ENCODE measurements at regions not wholly inside any gene's neighbourhood (a gene's known extent, or its start where the extent isn't known, plus 50 kb on each side); places are given as distances from the start of the nearest gene placed in this dataset.

DNA sequence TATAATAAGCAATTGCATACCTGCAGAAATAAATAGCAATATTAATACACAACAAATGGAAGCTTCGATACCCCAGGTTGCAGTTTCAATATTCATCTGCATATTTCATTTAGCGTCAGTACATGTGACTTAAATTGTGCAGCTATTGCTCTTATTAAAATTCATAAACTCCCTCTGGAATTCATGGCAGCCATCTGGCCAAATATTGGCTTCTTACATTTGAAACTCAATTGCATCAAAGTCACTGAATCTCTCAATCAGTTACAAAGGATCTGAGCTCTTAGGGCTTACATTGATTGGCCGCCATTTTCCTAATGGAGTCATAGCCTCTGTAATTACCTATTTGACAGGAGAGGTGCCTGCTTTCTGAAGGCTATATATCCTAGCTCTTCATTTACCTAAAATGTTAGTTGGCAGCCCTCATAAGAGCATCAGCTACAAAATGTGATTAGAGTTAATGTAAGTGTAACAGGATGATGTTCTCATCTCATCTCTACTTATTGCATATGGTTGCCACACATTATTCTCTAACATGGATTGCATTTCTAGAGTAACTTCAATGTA is 453.5 kb downstream of the CAAP1 start:
- Histone ChIP-seq H3K9ac (ENCODE audit: low read depth in 1 of 2, low read length in 2 of 2) (no peak overlapping the region), H3K36me3 (ENCODE audit: control insufficient read depth in 1 of 2, insufficient read depth in 2 of 2, low read length in 2 of 2) (no peaks in the 10 kb centered on the region), H3K27me3 (ENCODE audit: control insufficient read depth in 1 of 2, insufficient read depth in 2 of 2, low read length in 2 of 2) (no peaks in the 10 kb centered on the region)

GRCh38 chr9:26437056-26437711 is 455.4 kb downstream of the CAAP1 start:
- H3K9ac ChIP-seq (ENCODE audit: low read depth in 1 of 2, low read length in 2 of 2): no peak overlapping the region
- H3K27ac ChIP-seq (ENCODE audit: low read depth, low read length): no peak overlapping the region
- no peaks in the 10 kb centered on the region for H3K9me3 ChIP-seq (ENCODE audit: control insufficient read depth in 1 of 2, low read length in 2 of 2)
- H3K4me1 ChIP-seq (ENCODE audit: control insufficient read depth in 1 of 2, insufficient read depth in 2 of 2, low read length in 2 of 2): no peaks in the 10 kb centered on the region
- H3K4me3 ChIP-seq (ENCODE audit: low read depth in 1 of 2, low read length in 2 of 2): no peak overlapping the region
- H3K36me3 ChIP-seq (ENCODE audit: control insufficient read depth in 1 of 2, insufficient read depth in 2 of 2, low read length in 2 of 2): no peaks in the 10 kb centered on the region
- no peaks in the 10 kb centered on the region for H3K27me3 ChIP-seq (ENCODE audit: control insufficient read depth in 1 of 2, insufficient read depth in 2 of 2, low read length in 2 of 2)

More for the DNA sequence above, 453.5 kb downstream of the CAAP1 start:
- Histone ChIP-seq H3K9me3 (ENCODE audit: control insufficient read depth in 1 of 2, low read length in 2 of 2) (no peaks in the 10 kb centered on the region), H3K27ac (ENCODE audit: low read depth, low read length) (no peak overlapping the region), H3K4me3 (ENCODE audit: low read depth in 1 of 2, low read length in 2 of 2) (no peak overlapping the region), H3K4me1 (ENCODE audit: control insufficient read depth in 1 of 2, insufficient read depth in 2 of 2, low read length in 2 of 2) (no peaks in the 10 kb centered on the region)

- Histone ChIP-seq H3K9me3 (ENCODE audit: control insufficient read depth in 1 of 2, low read length in 2 of 2) (no peaks in the 10 kb centered on the region), H3K36me3 (ENCODE audit: control insufficient read depth in 1 of 2, insufficient read depth in 2 of 2, low read length in 2 of 2) (no peaks in the 10 kb centered on the region), H3K27ac (ENCODE audit: low read depth, low read length) (no peak overlapping the region), H3K9ac (ENCODE audit: low read depth in 1 of 2, low read length in 2 of 2) (no peak overlapping the region), H3K27me3 (ENCODE audit: control insufficient read depth in 1 of 2, insufficient read depth in 2 of 2, low read length in 2 of 2) (no peaks in the 10 kb centered on the region), H3K4me3 (ENCODE audit: low read depth in 1 of 2, low read length in 2 of 2) (no peak overlapping the region), H3K4me1 (ENCODE audit: control insufficient read depth in 1 of 2, insufficient read depth in 2 of 2, low read length in 2 of 2) (no peaks in the 10 kb centered on the region)
Observed at GRCh38 chr9:26426551-26427131, 466.0 kb downstream of the CAAP1 start.

DNA sequence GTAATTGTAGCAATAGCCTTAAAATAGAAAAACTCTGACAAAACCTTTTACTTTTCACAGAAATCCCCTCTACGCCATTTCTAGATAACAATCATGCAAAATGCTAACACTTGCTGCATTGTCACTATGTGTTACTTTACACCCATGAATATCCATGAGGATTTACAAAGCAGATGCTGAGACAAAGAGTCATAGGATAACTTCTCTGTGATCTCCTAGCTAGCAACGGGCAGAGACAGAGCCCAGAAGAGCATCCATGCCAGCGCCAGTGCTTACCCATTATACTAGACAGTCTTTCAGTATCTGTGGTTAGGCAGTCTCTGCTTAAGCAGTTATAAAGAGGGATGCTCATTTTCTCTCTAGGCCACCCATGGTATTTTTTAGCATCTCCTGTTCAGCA is 474.1 kb downstream of the CAAP1 start:
- H3K4me3 ChIP-seq (ENCODE audit: low read depth in 1 of 2, low read length in 2 of 2): no peak overlapping the region
- H3K27ac ChIP-seq (ENCODE audit: low read depth, low read length): no peak overlapping the region
- no peaks in the 10 kb centered on the region for H3K9me3 ChIP-seq (ENCODE audit: control insufficient read depth in 1 of 2, low read length in 2 of 2)
- H3K36me3 ChIP-seq (ENCODE audit: control insufficient read depth in 1 of 2, insufficient read depth in 2 of 2, low read length in 2 of 2): no peaks in the 10 kb centered on the region
- no peaks in the 10 kb centered on the region for H3K27me3 ChIP-seq (ENCODE audit: control insufficient read depth in 1 of 2, insufficient read depth in 2 of 2, low read length in 2 of 2)
- no peaks in the 10 kb centered on the region for H3K4me1 ChIP-seq (ENCODE audit: control insufficient read depth in 1 of 2, insufficient read depth in 2 of 2, low read length in 2 of 2)
- H3K9ac ChIP-seq (ENCODE audit: low read depth in 1 of 2, low read length in 2 of 2): no peak overlapping the region

- no peak overlapping the region for H3K9ac ChIP-seq (ENCODE audit: low read depth in 1 of 2, low read length in 2 of 2)
- no peaks in the 10 kb centered on the region for H3K36me3 ChIP-seq (ENCODE audit: control insufficient read depth in 1 of 2, insufficient read depth in 2 of 2, low read length in 2 of 2)
- H3K27ac ChIP-seq (ENCODE audit: low read depth, low read length): no peak overlapping the region
- no peak overlapping the region for H3K4me3 ChIP-seq (ENCODE audit: low read depth in 1 of 2, low read length in 2 of 2)
- H3K9me3 ChIP-seq (ENCODE audit: control insufficient read depth in 1 of 2, low read length in 2 of 2): no peaks in the 10 kb centered on the region
- H3K27me3 ChIP-seq (ENCODE audit: control insufficient read depth in 1 of 2, insufficient read depth in 2 of 2, low read length in 2 of 2): no peaks in the 10 kb centered on the region
- no peaks in the 10 kb centered on the region for H3K4me1 ChIP-seq (ENCODE audit: control insufficient read depth in 1 of 2, insufficient read depth in 2 of 2, low read length in 2 of 2)
Observed at GRCh38 chr9:26415528-26415927, 477.1 kb downstream of the CAAP1 start.

- H3K27ac ChIP-seq (ENCODE audit: low read depth, low read length): no peak overlapping the region
- H3K9me3 ChIP-seq (ENCODE audit: control insufficient read depth in 1 of 2, low read length in 2 of 2): no peaks in the 10 kb centered on the region
- H3K4me3 ChIP-seq (ENCODE audit: low read depth in 1 of 2, low read length in 2 of 2): no peak overlapping the region
- no peak overlapping the region for H3K9ac ChIP-seq (ENCODE audit: low read depth in 1 of 2, low read length in 2 of 2)
- H3K36me3 ChIP-seq (ENCODE audit: control insufficient read depth in 1 of 2, insufficient read depth in 2 of 2, low read length in 2 of 2): no peaks in the 10 kb centered on the region
- H3K4me1 ChIP-seq (ENCODE audit: control insufficient read depth in 1 of 2, insufficient read depth in 2 of 2, low read length in 2 of 2): no peaks in the 10 kb centered on the region
- no peaks in the 10 kb centered on the region for H3K27me3 ChIP-seq (ENCODE audit: control insufficient read depth in 1 of 2, insufficient read depth in 2 of 2, low read length in 2 of 2)
Observed at GRCh38 chr9:26413611-26414010, 479.0 kb downstream of the CAAP1 start.

DNA sequence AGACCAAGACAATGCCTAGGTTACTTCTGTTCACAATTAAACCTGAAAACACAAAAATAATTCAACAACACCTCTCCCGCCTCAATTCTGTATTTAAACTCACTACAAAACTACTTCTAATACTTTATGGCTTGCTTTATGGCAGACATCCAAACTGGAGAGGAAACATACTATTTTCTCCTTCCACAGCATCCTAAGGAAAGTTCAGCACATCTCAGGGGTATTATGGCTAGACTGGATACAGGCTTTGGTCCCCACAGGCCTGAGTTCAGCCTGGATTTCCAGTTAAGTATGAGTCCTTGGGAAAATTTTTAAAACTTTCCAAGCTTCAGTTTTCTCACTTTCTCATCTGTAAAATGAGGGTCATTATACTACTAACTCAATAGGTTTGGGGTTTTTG is 480.2 kb downstream of the CAAP1 start:
- Histone ChIP-seq H3K27ac (ENCODE audit: low read depth, low read length) (no peak overlapping the region), H3K9me3 (ENCODE audit: control insufficient read depth in 1 of 2, low read length in 2 of 2) (no peaks in the 10 kb centered on the region), H3K4me3 (ENCODE audit: low read depth in 1 of 2, low read length in 2 of 2) (no peak overlapping the region), H3K9ac (ENCODE audit: low read depth in 1 of 2, low read length in 2 of 2) (no peak overlapping the region), H3K4me1 (ENCODE audit: control insufficient read depth in 1 of 2, insufficient read depth in 2 of 2, low read length in 2 of 2) (no peaks in the 10 kb centered on the region), H3K36me3 (ENCODE audit: control insufficient read depth in 1 of 2, insufficient read depth in 2 of 2, low read length in 2 of 2) (no peaks in the 10 kb centered on the region), H3K27me3 (ENCODE audit: control insufficient read depth in 1 of 2, insufficient read depth in 2 of 2, low read length in 2 of 2) (no peaks in the 10 kb centered on the region)

DNA sequence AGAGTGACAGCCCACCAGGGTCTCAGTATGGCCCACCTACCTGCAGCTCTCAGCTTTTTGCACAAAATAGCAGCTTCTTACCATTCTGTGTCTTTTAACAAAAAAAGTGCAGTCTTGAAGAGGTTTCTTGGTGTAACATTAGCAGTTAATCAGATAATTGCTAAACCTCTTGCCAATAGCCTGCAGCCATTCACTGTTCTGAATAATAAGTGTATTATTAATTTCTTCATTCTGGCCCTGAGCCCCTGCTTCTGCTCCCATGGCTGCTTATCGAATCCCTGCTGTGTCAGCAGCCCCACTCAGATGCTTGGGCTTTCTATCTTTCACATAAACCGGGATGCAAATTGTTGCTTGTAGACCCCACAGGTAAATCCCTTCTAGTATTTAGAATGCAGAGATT is 485.9 kb downstream of the CAAP1 start:
- Histone ChIP-seq H3K9ac (ENCODE audit: low read depth in 1 of 2, low read length in 2 of 2) (no peak overlapping the region), H3K36me3 (ENCODE audit: control insufficient read depth in 1 of 2, insufficient read depth in 2 of 2, low read length in 2 of 2) (no peaks in the 10 kb centered on the region), H3K27me3 (ENCODE audit: control insufficient read depth in 1 of 2, insufficient read depth in 2 of 2, low read length in 2 of 2) (no peaks in the 10 kb centered on the region), H3K27ac (ENCODE audit: low read depth, low read length) (no peak overlapping the region), H3K9me3 (ENCODE audit: control insufficient read depth in 1 of 2, low read length in 2 of 2) (no peaks in the 10 kb centered on the region), H3K4me1 (ENCODE audit: control insufficient read depth in 1 of 2, insufficient read depth in 2 of 2, low read length in 2 of 2) (no peaks in the 10 kb centered on the region), H3K4me3 (ENCODE audit: low read depth in 1 of 2, low read length in 2 of 2) (no peak overlapping the region)

DNA sequence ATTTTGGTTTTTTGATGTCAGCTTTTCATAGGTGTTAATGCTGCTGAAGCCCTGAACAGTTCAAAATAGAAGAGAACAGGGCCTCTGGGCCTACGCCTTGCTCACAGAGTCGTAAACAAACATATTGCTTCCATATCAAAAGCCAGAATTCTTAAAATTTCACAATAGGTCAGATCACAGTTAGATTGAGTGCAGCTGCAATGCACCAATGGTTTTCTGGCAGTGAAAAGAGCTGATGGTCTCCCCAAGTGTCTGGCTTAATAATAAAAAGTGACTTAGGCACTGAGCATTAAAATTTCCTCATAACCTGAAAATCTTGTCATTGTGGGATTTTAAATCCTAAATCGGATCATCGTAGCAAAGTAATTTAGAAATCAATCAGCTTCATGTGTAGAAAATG is 493.0 kb downstream of the CAAP1 start:
- Histone ChIP-seq H3K36me3 (ENCODE audit: control insufficient read depth in 1 of 2, insufficient read depth in 2 of 2, low read length in 2 of 2) (no peaks in the 10 kb centered on the region), H3K9me3 (ENCODE audit: control insufficient read depth in 1 of 2, low read length in 2 of 2) (no peaks in the 10 kb centered on the region), H3K4me1 (ENCODE audit: control insufficient read depth in 1 of 2, insufficient read depth in 2 of 2, low read length in 2 of 2) (no peaks in the 10 kb centered on the region), H3K27me3 (ENCODE audit: control insufficient read depth in 1 of 2, insufficient read depth in 2 of 2, low read length in 2 of 2) (no peaks in the 10 kb centered on the region), H3K27ac (ENCODE audit: low read depth, low read length) (no peak overlapping the region), H3K9ac (ENCODE audit: low read depth in 1 of 2, low read length in 2 of 2) (no peak overlapping the region), H3K4me3 (ENCODE audit: low read depth in 1 of 2, low read length in 2 of 2) (no peak overlapping the region)

GRCh38 chr9:26394025-26394424 is 498.6 kb downstream of the CAAP1 start:
- peaks cover 0 to 8% of the 10 kb centered on the region in 2 donors for H3K9me3 ChIP-seq (ENCODE audit: control insufficient read depth in 1 of 2, low read length in 2 of 2)
- H3K4me3 ChIP-seq (ENCODE audit: low read depth in 1 of 2, low read length in 2 of 2): no peak overlapping the region
- no peaks in the 10 kb centered on the region for H3K27me3 ChIP-seq (ENCODE audit: control insufficient read depth in 1 of 2, insufficient read depth in 2 of 2, low read length in 2 of 2)
- no peaks in the 10 kb centered on the region for H3K4me1 ChIP-seq (ENCODE audit: control insufficient read depth in 1 of 2, insufficient read depth in 2 of 2, low read length in 2 of 2)
- no peak overlapping the region for H3K27ac ChIP-seq (ENCODE audit: low read depth, low read length)
- no peaks in the 10 kb centered on the region for H3K36me3 ChIP-seq (ENCODE audit: control insufficient read depth in 1 of 2, insufficient read depth in 2 of 2, low read length in 2 of 2)
- no peak overlapping the region for H3K9ac ChIP-seq (ENCODE audit: low read depth in 1 of 2, low read length in 2 of 2)

Data from duodenal mucosa (tissue), 2 donors.